ENCODE measurements at regions not wholly inside any gene's neighbourhood (a gene's known extent, or its start where the extent isn't known, plus 50 kb on each side); places are given as distances from the start of the nearest gene placed in this dataset.

DNA sequence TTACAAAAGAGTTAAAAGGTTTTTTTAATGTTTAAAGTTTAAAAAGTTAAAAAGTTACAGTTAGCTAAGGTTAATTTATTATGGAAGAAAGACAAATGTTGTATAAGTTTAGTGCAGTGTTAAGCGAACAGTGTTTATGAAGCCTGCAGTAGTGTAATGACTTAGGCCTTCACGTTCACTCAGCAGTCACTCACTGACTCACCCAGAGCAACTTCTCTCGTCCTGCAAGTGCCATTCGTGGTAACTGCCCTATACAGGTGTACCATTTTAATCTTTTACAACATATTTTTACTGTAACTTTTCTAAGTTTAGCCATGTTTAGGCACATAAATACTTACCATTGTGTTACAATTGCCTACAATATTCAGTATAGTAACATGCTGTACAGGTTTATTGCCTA lies 398.2 kb upstream of the NBEA start:
- TF ChIP-seq POLR2A (IDR thresholded peaks at IDR 0.05), result no peak
- TF ChIP-seq, protein P1, sequence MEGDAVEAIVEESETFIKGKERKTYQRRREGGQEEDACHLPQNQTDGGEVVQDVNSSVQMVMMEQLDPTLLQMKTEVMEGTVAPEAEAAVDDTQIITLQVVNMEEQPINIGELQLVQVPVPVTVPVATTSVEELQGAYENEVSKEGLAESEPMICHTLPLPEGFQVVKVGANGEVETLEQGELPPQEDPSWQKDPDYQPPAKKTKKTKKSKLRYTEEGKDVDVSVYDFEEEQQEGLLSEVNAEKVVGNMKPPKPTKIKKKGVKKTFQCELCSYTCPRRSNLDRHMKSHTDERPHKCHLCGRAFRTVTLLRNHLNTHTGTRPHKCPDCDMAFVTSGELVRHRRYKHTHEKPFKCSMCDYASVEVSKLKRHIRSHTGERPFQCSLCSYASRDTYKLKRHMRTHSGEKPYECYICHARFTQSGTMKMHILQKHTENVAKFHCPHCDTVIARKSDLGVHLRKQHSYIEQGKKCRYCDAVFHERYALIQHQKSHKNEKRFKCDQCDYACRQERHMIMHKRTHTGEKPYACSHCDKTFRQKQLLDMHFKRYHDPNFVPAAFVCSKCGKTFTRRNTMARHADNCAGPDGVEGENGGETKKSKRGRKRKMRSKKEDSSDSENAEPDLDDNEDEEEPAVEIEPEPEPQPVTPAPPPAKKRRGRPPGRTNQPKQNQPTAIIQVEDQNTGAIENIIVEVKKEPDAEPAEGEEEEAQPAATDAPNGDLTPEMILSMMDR (IDR thresholded peaks at IDR 0.05), result no peak

Data from thyroid gland (tissue), 4 donors.